Upper lobe of right lung (tissue), 1 donor: ENCODE measurements at regions not wholly inside any gene's neighbourhood (a gene's known extent, or its start where the extent isn't known, plus 50 kb on each side); places are given as distances from the start of the nearest gene placed in this dataset.

Experiments used
- ATAC-seq: fragments of 200-7000 bp; cut with Tn5 transposase; one replicate; pipeline ENCODE4 v1.9.1; 2020; ENCODE audit warnings: mild to moderate bottlenecking, moderate library complexity
- DNase-seq: peaks from one replicate; pipeline ENCODE4 v3.0.0-alpha.2; 2020
- H3K27ac ChIP-seq: fragments of 200-600 bp; one replicate; pipeline ENCODE4 v1.8.0; 2022
- H3K27me3 ChIP-seq: fragments of 200-600 bp; one replicate; pipeline ENCODE4 v1.8.0; 2022; ENCODE audit warnings: mild to moderate bottlenecking
- H3K36me3 ChIP-seq: fragments of 200-600 bp; one replicate; pipeline ENCODE4 v1.8.0; 2022
- H3K4me1 ChIP-seq: fragments of 200-600 bp; one replicate; pipeline ENCODE4 v1.8.0; 2022
- H3K4me3 ChIP-seq: fragments of 200-600 bp; one replicate; pipeline ENCODE4 v1.8.0; 2022; ENCODE audit warnings: mild to moderate bottlenecking
- H3K9me3 ChIP-seq: fragments of 200-600 bp; one replicate; pipeline ENCODE4 v1.8.0; 2022
- CTCF ChIP-seq: fragments of 200-600 bp; IDR thresholded peaks from one replicate; pipeline ENCODE4 v1.8.0; 2022; ENCODE audit warnings: antibody characterized with exemption
- intact Hi-C: fragments of 100-400 bp; cut with DNase I; formaldehyde crosslinking; loops from one replicate; pipeline ENCODE4 v1.11.0; 2022
- donor health status: DM: no; HTN: yes; CAD: no; lungs with severe emphysema.

GRCh38 chr9:118954857-118955256, 414.4 kb downstream of the BRINP1 start:
- H3K4me1 ChIP-seq: no peaks in the 10 kb centered on the region
- no peaks in the 10 kb centered on the region for H3K27me3 ChIP-seq
- DNase-seq (no peak), ATAC-seq (no peak)
- no peaks in the 10 kb centered on the region for H3K9me3 ChIP-seq
- H3K36me3 ChIP-seq: no peaks in the 10 kb centered on the region
- no peak overlapping the region for H3K4me3 ChIP-seq
- H3K27ac ChIP-seq: no peak overlapping the region
- no peak for TF ChIP-seq CTCF
- intact Hi-C loops: no loop called here

- no peak for DNase-seq
Measured at GRCh38 chr9:118957585-118957984, 411.6 kb downstream of the BRINP1 start.

GRCh38 chr9:118959366-118959765, 409.9 kb downstream of the BRINP1 start:
- H3K9me3 ChIP-seq: no peaks in the 10 kb centered on the region
- no peaks in the 10 kb centered on the region for H3K36me3 ChIP-seq
- H3K4me1 ChIP-seq: no peaks in the 10 kb centered on the region
- DNase-seq: no peak
- H3K27ac ChIP-seq: no peak overlapping the region
- ATAC-seq: no peak
- H3K27me3 ChIP-seq: no peaks in the 10 kb centered on the region
- intact Hi-C loops: no loop called here
- H3K4me3 ChIP-seq: no peak overlapping the region
- TF ChIP-seq CTCF: no peak

More at GRCh38 chr9:118957585-118957984, 411.6 kb downstream of the BRINP1 start:
- no peaks in the 10 kb centered on the region for H3K27me3 ChIP-seq
- no peaks in the 10 kb centered on the region for H3K9me3 ChIP-seq
- H3K4me1 ChIP-seq: no peaks in the 10 kb centered on the region
- intact Hi-C loops: no loop called here
- no peak overlapping the region for H3K4me3 ChIP-seq
- no peak for ATAC-seq
- TF ChIP-seq CTCF: no peak
- no peaks in the 10 kb centered on the region for H3K36me3 ChIP-seq
- H3K27ac ChIP-seq: no peak overlapping the region

- no peaks in the 10 kb centered on the region for H3K4me1 ChIP-seq
- no peaks in the 10 kb centered on the region for H3K27me3 ChIP-seq
- H3K27ac ChIP-seq: no peak overlapping the region
- H3K9me3 ChIP-seq: no peaks in the 10 kb centered on the region
- peak; percentile 41 for ATAC-seq
- no peaks in the 10 kb centered on the region for H3K36me3 ChIP-seq
- no peak overlapping the region for H3K4me3 ChIP-seq
- intact Hi-C loops: no loop called here
- no peak for TF ChIP-seq CTCF
- no peak for DNase-seq
Measured at GRCh38 chr9:118961857-118962256, 407.4 kb downstream of the BRINP1 start.

- Histone ChIP-seq H3K27ac (no peak overlapping the region), H3K36me3 (no peaks in the 10 kb centered on the region), H3K9me3 (no peaks in the 10 kb centered on the region), H3K4me3 (no peak overlapping the region), H3K4me1 (no peaks in the 10 kb centered on the region), H3K27me3 (no peaks in the 10 kb centered on the region)
- no peak for ATAC-seq
- intact Hi-C loops: no loop called here
- no peak for DNase-seq
- TF ChIP-seq CTCF: no peak
Measured at GRCh38 chr9:118962426-118962825, 406.8 kb downstream of the BRINP1 start.

- no peaks in the 10 kb centered on the region for H3K9me3 ChIP-seq
- H3K4me3 ChIP-seq: no peak overlapping the region
- H3K4me1 ChIP-seq: no peaks in the 10 kb centered on the region
- ATAC-seq (no peak), DNase-seq (no peak)
- H3K27me3 ChIP-seq: no peaks in the 10 kb centered on the region
- no peak for TF ChIP-seq CTCF
- H3K36me3 ChIP-seq: no peaks in the 10 kb centered on the region
- H3K27ac ChIP-seq: no peak overlapping the region
- intact Hi-C loops: no loop called here
Measured at GRCh38 chr9:118963674-118964073, 405.6 kb downstream of the BRINP1 start.
